ENCODE measurements at regions not wholly inside any gene's neighbourhood (a gene's known extent, or its start where the extent isn't known, plus 50 kb on each side); places are given as distances from the start of the nearest gene placed in this dataset.

DNA sequence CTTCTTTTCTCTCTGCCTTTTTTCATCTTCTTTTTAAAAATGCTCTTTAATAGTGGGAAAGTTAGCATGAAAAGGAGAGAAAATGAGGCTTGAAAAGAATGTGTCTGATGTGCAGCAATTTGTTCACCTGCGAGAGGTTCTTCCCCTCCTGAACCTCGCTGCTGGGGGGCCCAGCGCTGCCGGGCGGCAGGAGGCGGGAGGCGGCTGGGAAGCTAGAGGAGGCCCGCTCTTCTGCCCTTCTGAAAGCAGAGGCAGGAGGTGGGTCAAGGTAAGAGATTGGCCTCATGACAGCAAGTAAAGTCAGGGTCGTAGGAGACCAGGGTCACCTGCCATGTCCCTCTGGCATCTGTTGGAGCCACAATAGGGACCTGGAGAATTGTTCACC lies 78.6 kb upstream of the TNRC6C start:
- TF ChIP-seq, protein P1, sequence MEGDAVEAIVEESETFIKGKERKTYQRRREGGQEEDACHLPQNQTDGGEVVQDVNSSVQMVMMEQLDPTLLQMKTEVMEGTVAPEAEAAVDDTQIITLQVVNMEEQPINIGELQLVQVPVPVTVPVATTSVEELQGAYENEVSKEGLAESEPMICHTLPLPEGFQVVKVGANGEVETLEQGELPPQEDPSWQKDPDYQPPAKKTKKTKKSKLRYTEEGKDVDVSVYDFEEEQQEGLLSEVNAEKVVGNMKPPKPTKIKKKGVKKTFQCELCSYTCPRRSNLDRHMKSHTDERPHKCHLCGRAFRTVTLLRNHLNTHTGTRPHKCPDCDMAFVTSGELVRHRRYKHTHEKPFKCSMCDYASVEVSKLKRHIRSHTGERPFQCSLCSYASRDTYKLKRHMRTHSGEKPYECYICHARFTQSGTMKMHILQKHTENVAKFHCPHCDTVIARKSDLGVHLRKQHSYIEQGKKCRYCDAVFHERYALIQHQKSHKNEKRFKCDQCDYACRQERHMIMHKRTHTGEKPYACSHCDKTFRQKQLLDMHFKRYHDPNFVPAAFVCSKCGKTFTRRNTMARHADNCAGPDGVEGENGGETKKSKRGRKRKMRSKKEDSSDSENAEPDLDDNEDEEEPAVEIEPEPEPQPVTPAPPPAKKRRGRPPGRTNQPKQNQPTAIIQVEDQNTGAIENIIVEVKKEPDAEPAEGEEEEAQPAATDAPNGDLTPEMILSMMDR (IDR thresholded peaks at IDR 0.05) = no peak
- TF ChIP-seq EP300 (IDR thresholded peaks at IDR 0.05) (no peak), POLR2A (IDR thresholded peaks at IDR 0.05) (no peak), POLR2AphosphoS5 (IDR thresholded peaks at IDR 0.05) (no peak)
- DNase-seq = no peak
- peaks cover 4 to 16% (median 8%) of the 10 kb centered on the region in 4 donors for H3K9me3 ChIP-seq
- WGBS, 5 donors = 80 to 91% (median 90%) methylated on average over 9 of the region's 9 CpGs
- no peaks in the 10 kb centered on the region for H3K27me3 ChIP-seq
- intact Hi-C loops (cut with DNase I; ENCODE audit: low total_unique reads) = no loop called here
- peaks cover 14 to 32% (median 30%) of the 10 kb centered on the region in 4 donors for H3K4me1 ChIP-seq
- no peak overlapping the region for H3K27ac ChIP-seq
- H3K4me3 ChIP-seq = no peak overlapping the region
- no peaks in the 10 kb centered on the region for H3K36me3 ChIP-seq

- H3K9me3 ChIP-seq = peaks cover under 1 to 8% (median 6%) of the 10 kb centered on the region in 4 donors
- peak overlapping the region; percentile 18 to 83 (median 55) for H3K27ac ChIP-seq
- DNase-seq = no peak
- peak overlapping the region in 1 of 4 donors; percentile 3 for H3K4me3 ChIP-seq
- intact Hi-C loops (cut with DNase I; ENCODE audit: low total_unique reads) = no loop called here
- no peaks in the 10 kb centered on the region for H3K27me3 ChIP-seq
- H3K4me1 ChIP-seq = peaks cover 14 to 32% (median 30%) of the 10 kb centered on the region in 4 donors
- 67 to 80% (median 76%) methylated on average over 8 to 11 of the region's 11 CpGs for WGBS, 5 donors
- H3K36me3 ChIP-seq = no peaks in the 10 kb centered on the region
- TF ChIP-seq POLR2A (IDR thresholded peaks at IDR 0.05) (no peak), POLR2AphosphoS5 (IDR thresholded peaks at IDR 0.05) (no peak)
Observed at GRCh38 chr17:77880711-77881450, 77.6 kb upstream of the TNRC6C start.

- Histone ChIP-seq H3K4me3 (peak overlapping the region in 2 of 4 donors; percentile 1 to 3), H3K4me1 (peaks cover 14 to 36% (median 30%) of the 10 kb centered on the region in 4 donors), H3K9me3 (peaks cover 0 to 1% (median under 1%) of the 10 kb centered on the region in 4 donors), H3K27ac (peak overlapping the region in 4 of 5 donors; percentile 18 to 83 (median 65)), H3K36me3 (no peaks in the 10 kb centered on the region), H3K27me3 (no peaks in the 10 kb centered on the region)
- WGBS, 5 donors = 24 to 49% (median 34%) methylated on average over 10 of the region's 10 CpGs
- peak; percentile 67 to 91 for DNase-seq
- intact Hi-C loops (cut with DNase I; ENCODE audit: low total_unique reads) = no loop called here
- peak in 2 of 3 donors; percentile 33 to 63 for TF ChIP-seq POLR2AphosphoS5 (IDR thresholded peaks at IDR 0.05)
- TF ChIP-seq, protein P1 (IDR thresholded peaks at IDR 0.05) = no peak
Observed at GRCh38 chr17:77881545-77881944, 77.0 kb upstream of the TNRC6C start.

DNA sequence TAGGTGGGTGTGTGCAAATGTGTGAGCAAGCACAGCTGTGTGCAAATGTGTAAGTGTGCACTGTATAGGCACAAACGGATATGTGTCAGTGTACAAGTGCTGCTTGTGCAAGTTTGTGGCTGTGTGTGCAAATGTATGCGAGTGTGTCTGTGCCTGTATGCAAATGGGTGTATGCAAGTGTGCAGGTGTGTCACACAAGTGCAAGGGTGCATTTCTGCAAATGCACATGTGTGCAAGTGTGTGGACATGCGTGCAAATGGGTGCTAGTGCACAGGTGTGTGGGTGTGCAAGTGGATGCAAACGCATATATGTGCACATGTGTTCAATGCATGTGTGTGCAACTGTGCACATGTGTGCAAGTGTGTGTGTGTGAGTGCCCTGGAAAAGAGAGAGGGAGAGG lies 76.5 kb upstream of the TNRC6C start:
- TF ChIP-seq, protein P1 (IDR thresholded peaks at IDR 0.05) = no peak
- no peak for TF ChIP-seq EP300 (IDR thresholded peaks at IDR 0.05)
- no peak for TF ChIP-seq POLR2A (IDR thresholded peaks at IDR 0.05)
- TF ChIP-seq POLR2AphosphoS5 (IDR thresholded peaks at IDR 0.05) = no peak
- H3K27me3 ChIP-seq = peaks cover 0 to 1% (median 0%) of the 10 kb centered on the region in 3 donors
- H3K36me3 ChIP-seq = no peaks in the 10 kb centered on the region
- peak overlapping the region in 1 of 4 donors; percentile 1 for H3K4me3 ChIP-seq
- intact Hi-C loops (cut with DNase I; ENCODE audit: low total_unique reads) = no loop called here
- no peak for DNase-seq
- H3K4me1 ChIP-seq = peaks cover 14 to 41% (median 33%) of the 10 kb centered on the region in 4 donors
- 64 to 85% (median 79%) methylated on average over 4 of the region's 4 CpGs for WGBS, 5 donors
- peak overlapping the region in 2 of 5 donors; percentile 75 to 83 for H3K27ac ChIP-seq
- no peaks in the 10 kb centered on the region for H3K9me3 ChIP-seq

All from stomach (tissue), 8 donors.